ENCODE measurements at regions not wholly inside any gene's neighbourhood (a gene's known extent, or its start where the extent isn't known, plus 50 kb on each side); places are given as distances from the start of the nearest gene placed in this dataset.

DNA sequence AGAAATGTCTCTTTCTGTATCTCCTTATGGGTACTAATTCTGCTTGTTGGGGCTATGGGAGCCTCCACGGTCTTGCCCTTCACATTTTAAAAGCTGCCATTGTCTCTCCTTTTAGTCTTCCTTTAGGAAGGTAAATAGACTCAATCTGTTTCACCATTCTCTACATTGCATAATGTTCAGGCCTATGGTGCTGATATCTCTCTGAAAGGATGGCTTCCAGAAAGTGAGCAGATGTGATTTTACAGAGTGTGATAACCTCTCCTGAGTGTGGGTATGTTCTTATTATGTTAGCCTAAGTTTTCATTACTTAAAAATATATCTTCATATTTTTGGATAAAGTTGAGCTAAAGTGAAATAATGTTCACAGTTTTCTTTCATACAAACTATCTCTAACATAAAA, 254.0 kb upstream of the PITX2 start:
- TF ChIP-seq, protein P1, sequence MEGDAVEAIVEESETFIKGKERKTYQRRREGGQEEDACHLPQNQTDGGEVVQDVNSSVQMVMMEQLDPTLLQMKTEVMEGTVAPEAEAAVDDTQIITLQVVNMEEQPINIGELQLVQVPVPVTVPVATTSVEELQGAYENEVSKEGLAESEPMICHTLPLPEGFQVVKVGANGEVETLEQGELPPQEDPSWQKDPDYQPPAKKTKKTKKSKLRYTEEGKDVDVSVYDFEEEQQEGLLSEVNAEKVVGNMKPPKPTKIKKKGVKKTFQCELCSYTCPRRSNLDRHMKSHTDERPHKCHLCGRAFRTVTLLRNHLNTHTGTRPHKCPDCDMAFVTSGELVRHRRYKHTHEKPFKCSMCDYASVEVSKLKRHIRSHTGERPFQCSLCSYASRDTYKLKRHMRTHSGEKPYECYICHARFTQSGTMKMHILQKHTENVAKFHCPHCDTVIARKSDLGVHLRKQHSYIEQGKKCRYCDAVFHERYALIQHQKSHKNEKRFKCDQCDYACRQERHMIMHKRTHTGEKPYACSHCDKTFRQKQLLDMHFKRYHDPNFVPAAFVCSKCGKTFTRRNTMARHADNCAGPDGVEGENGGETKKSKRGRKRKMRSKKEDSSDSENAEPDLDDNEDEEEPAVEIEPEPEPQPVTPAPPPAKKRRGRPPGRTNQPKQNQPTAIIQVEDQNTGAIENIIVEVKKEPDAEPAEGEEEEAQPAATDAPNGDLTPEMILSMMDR (IDR thresholded peaks at IDR 0.05): no peak
- TF ChIP-seq POLR2A (IDR thresholded peaks at IDR 0.05): no peak

Measured in suprapubic skin (tissue), 3 donors.